NCI-H460 (cell line): ENCODE measurements at regions not wholly inside any gene's neighbourhood (a gene's known extent, or its start where the extent isn't known, plus 50 kb on each side); places are given as distances from the start of the nearest gene placed in this dataset.
"Not testable (repeated sequence)": the region's sequence is repeated elsewhere in the genome, so short reads cannot be mapped to it uniquely, and the experiment has no call there.

Experiments used
- DNase-seq: peaks from one replicate; pipeline ENCODE4 v3.0.0-alpha.2; 2016; ENCODE audit warnings: low read depth; ENCODE audit errors: extremely low read depth

DNA sequence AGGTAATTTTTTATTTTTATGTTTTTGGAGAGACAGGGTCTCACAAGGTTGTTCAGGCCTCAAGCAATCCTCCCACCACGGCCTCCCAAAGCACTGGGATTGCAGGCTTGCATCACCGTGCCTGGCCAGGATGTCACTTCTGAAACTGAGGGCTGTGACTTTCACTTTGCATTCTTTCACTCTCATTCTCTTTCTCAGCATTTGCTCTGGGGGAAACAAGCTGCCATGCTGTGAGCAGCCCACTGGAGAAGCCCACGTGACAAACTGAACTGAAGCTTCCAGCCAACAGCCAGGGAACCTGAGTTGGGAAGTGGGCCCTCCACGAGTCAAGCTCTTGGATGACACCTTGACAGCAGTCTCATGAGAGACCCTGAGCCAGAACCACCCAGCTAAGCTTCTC, 109.4 kb downstream of the C5orf15 start:
- no peak for DNase-seq

DNA sequence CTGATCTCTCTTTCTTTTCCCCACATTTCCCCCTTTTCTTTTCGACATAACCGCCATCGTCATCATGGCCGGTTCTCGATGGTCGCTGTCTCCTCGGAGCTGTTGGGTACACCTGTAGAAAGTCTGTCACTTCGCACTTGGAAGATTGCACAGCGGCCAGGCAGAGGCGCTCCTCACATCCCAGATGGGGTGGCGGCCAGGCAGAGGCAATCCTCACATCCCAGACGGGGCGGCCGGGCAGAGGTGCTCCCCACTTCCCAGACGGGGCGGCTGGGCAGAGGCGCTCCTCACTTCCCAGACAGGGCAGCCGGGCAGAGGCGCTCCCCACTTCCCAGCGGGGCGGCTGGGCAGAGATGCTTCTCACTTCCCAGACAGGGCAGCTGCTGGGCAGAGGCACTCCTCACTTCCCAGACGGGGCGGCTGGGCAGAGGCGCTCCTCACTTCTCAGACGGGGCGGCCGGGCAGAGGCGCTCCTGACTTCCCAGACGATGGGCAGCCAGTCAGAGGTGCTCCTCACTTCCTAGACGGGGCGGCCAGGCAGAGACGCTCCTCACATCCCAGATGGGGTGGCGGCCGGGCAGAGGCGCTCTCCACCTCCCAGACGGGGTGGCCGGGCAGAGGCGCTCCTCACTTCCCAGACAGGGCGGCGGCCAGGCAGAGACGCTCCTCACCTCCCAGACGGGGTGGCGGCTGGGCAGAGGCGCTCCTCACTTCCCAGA, 110.7 kb downstream of the C5orf15 start:
- not testable (repeated sequence) for DNase-seq

DNA sequence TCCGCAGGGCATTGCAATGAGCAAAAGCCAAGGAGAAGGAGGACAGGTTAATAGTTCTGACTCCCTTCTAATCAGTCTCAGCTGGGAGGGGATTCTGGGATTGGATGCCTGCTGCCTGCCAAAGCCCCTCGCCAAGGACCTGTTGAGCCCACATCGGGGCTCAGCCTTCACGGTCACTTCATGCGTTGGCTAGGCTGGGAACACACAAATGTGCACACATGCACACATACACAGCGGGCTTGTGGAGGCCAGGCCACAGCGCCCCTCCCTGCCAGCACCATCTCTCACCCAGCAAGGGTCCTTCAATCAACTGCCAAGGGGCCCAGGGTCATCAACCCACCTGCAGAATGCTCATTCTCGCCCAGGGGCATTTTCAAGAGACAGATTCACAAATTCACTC, 113.9 kb downstream of the C5orf15 start:
- DNase-seq = no peak

DNA sequence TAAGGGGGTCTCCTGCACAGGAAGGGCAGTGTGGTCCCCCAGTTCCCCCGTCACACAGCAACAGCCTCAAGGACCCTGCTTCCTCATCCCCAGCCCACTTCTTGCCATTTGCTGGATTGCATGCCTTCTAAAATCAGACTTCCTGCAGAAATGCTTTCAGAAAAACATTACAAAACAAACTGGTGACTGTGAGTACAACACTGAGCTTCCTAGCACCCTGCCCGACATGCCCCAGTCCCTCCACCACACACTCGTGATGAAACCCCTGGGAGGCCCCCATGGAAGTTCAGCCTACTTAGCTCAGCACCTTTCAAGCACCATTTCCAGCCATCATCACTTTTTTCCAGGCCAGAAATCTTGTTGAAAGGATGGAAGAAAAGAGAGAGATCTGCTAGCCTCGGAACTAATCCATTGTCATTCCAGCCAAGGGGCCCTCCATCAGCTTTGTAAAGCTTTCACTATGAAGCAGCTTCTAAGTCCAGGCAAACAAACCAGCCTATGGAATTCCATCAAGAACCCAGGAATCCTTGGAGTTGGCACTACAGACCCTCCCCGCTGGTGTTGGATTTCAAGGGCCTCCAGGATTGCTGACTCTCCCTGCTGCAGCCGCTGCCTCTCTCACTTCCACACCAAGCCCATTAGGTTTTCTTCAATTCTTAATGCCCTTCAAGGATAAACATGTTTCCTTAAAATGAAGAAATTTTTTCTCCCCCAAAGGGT, 114.6 kb downstream of the C5orf15 start:
- DNase-seq = no peak

DNA sequence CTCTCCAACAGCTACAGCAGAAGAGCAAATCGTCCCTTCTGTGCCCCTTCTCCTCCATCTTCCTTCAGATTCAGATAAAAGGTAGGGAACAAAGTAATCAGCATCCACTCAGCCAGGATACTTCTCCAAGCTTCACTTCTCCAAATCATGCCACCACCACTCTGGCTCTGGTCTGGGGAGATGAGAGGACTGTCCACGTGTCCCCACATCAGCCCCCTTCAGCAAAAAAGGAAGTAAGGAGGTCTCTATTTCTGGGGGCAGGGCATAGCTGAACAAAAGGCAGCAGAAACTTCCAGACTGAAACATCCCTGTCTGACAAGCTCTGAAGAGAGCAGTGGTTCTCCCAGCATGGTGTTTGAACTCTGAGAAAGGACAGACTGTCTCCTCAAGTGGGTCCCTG, 116.9 kb downstream of the C5orf15 start:
- no peak for DNase-seq

DNA sequence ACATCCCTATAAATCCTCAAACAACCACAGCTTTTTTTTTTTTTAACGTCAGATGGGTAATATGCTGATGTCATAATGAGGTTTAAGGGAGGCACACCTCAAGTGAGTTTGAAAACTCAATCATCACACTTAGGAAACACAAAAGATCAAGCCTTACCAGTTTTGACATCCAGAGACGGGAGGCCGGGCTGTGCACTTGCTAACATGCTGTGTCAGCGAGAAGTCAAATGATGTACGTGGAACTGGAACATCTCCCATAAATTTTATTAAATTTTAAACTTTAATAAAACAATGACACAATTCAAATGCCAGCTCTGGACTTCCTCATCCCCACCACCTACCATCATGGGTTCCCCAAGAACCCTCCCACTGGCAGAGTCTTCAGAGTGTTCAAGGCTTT, 117.6 kb downstream of the C5orf15 start:
- no peak for DNase-seq

DNA sequence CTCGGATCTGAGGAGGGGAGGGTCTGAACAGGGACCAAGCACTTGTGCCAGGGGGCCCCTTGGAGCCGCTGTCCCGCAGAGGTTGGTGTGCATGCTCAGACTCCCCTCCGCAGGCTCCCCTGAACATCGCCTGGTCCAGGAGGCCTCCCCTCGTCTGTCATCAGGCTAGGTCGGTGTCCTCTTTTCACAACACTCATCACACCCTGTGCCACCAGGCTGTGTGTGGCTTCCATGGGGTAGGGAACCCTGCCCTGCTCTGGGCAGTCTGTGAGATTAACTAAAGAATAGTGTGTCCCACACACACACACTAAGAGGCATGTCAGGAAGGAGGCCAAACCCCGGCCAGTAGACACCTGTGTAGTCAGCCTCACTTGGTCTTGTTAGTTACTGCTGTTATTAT, 119.3 kb downstream of the C5orf15 start:
- no peak for DNase-seq

DNA sequence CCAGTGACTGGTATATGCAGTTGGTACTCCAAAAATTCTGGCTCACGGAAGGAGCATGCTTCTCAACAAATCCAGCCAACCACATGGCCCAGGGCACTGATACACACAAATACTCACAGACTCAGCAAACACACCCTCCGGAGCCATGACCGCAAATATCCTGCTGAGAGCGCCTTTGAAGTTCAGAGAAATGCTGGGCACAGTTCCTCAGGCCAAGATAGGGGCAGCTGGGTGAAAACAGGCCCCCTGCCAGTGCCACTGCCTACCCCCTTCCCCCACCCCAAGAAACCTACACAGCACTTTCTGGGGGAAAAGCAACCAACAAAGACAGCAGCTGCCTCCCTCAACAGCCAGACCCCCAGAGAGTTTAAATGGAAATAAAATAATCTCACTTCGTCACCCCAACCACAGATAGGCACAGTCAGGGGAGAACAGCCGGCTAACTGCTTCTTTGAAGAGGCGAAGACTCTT, 120.0 kb downstream of the C5orf15 start:
- DNase-seq = no peak

DNA sequence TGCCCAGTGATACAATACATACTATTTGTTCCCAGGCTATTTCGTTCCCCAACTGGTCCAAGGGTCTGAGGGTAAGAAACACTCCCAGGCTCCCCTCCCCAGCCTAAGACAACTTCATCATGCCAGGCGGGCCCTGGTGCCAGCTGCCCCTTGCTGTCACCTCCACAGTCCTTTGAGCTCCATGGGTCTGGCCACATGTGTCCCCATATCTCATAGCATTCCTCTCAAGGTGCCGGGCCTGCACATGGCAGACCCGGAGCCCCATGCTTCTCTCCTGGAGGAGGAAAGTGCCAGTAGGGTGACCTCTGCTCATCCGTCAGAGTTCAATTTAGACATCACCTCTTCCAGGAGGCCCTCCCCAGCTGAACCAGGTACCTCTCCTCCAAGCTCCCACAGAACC, 120.5 kb downstream of the C5orf15 start:
- no peak for DNase-seq

DNA sequence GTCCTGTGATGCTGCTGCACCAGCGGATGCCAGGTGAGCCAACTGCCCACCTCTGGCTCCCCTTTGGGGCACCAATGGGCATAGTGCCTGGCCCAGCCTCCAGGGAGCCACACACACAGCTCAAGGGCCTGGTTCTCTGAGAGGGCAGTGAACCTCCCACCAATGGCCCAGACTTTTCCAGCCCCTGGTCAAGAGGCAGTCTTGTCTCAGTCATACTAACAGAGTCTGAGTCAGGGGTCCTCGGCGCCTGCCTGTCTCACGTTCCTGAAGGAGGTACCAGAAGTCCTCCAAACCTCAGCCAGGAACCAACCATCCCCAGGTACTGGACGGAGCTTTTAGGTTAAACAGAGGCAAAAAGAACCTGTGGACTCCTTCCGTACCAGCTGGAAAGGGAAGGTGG, 121.1 kb downstream of the C5orf15 start:
- no peak for DNase-seq

DNA sequence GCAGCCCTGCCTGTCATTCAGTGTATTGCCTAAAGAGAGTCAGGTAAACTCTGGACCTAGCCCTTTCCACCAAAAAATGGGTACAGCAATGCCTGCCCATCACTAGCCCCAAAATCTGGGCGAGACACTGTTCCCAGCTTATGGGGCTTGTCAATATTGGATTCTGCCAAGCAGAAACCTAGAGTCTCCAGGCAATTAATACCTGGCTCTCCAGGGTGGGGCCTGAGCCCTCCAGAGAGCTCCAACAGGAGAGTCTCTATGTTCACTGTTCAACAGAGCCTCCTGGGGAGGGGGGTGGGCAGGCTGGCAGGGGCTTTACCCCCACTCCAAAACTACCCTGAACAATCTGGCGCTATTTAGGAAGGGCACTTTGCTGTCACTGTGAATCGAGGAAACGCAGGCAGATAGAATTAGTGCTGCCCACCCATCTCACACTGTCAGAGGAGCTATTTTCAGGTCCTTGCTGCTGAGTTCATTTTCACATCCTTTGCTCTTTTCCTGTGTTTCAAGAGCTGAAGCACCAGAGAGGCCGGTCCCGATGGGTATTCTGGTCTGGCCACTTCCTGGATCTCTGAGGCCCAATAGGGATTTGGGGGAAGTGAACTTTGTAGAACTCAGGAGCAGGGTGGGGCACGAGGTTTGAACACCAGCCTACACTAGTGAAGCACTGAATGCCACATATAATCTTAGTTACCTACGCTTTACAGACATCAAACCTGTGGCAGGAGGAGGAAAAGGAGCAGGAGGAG, 121.8 kb downstream of the C5orf15 start:
- DNase-seq = no peak

DNA sequence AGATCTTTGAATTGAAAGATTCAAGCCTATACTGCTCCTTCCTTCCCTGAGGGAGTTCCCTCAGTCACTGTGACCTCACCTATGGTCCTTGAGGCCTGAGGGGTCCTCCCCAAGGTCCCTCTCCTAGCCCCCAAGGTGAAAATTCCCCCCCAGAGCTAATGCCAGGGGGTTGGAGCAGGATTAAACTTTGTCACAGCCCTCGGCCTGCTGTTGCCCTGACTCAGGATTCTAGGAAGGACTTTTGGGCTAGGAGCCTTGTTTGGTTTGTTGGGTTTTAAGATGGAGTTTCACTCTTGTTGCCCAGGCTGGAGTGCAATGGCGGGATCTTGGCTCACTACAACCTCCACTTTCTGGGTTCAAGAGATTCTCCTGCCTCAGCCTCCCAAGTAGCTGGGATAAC, 123.2 kb downstream of the C5orf15 start:
- DNase-seq = no peak

DNA sequence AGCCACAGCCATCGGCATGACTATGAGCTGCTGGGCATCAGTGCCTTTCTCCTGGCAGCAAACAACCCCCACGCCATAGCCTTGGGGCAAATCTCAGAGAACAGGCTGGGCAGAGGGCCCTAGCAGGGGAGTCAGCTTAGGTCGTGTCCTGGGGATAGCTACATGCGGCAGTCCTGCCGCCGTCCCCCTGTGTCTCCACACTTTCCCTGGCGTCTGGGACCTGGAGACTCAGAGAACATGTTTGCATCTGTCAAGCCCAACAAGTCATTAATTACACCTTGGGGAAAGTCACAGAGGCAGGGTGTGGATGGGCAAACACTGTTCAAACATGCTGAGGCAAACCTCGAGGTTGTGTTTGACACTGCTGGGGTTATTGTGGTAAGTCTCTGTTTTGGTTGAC, 123.6 kb downstream of the C5orf15 start:
- no peak for DNase-seq

DNA sequence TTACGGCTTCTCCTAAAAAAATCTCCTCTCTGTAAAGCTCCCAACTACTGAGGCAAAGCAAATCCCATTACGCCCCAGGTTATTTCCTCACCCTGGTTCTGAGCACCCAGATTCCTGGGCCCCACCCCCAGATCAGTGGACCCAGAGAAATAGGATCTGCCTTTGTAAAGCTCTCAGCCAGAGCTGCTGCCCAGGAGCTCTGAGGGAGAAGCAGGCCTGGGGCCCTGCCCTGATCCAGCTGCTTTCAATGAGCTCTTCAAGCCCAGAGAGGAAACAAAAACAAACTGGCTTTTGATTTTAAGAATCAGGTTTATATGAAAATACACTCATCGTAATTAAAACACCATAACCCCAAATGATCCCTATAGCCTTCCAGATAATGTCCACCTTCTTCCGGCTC, 124.5 kb downstream of the C5orf15 start:
- no peak for DNase-seq

DNA sequence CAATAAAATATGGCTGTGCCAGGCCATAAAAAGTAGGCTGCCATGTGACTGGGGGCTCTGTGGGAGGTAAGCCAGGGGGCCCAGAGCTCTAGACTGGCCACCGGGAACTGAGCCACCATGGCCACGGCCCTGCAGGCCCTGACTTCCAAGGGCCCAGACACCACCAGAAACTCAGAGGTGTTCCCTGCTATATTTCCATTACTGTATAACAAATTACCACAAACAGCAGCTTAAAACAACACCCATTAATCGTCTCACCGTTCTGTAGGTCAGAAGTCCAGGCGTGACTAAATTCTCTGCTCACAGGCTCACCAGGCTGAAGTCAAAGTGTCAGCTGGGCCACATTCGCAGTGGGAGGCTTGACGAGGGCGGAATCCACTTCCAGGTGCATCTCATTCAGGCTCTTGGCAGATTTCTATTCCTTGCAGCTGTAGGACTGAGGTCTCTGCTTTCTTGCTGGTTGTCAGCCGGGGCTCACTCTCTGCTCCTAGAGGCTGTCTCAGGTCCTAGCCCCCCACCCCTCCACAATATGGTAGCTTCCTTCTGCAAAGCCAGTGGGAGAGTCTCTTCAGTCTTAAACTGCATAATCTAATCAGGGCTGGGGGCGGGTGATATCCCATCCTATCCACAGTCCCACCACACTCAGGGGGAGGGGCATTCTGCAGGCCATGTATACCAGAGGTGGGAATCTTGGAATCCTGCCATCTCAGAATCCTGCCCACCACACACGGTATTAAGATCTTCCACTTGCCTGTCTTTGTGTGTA, 125.4 kb downstream of the C5orf15 start:
- DNase-seq = no peak

DNA sequence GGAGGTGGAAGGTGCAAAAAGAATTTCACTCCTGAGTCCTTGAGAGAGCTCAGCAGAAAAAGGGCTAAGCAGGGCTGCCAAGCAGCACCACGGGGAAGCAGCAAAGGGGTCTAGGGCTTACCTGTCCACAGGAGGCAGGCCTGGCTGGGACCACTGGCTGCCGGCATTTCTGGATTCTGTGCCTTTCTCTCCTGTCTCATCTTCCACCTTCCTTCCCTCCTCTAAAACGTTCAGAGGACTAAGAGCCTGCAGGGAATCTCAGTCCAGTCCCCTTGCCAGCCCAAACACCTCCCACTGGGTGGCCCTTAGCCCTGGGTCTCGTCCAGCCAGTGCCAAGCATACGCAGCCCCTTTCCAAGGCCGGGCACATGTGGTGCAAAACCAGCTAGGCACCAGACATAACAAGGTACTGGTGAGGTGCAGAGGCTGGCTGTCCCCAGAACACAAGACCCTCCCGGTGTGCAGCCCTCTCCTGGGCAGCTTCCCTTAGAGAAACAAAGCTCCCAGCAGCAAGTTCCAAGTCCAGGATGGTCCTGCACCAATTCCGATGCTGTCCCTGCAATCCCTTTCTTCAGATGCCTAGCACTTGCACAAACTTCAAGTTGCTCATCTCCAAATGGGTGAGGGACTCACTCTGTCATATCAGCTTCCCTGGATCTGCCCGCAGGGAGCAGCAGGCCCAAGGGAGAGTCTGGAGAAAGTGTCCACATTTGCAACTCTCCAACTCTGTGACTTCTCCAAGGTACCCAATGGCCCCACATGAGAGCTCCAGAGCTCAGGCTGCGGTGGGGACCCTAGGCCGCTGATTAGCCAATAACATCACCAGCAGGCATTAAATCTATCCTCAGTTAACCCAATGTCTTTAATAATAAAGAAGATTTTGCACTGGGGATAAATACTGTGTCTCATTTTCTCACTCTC, 126.3 kb downstream of the C5orf15 start:
- no peak for DNase-seq

DNA sequence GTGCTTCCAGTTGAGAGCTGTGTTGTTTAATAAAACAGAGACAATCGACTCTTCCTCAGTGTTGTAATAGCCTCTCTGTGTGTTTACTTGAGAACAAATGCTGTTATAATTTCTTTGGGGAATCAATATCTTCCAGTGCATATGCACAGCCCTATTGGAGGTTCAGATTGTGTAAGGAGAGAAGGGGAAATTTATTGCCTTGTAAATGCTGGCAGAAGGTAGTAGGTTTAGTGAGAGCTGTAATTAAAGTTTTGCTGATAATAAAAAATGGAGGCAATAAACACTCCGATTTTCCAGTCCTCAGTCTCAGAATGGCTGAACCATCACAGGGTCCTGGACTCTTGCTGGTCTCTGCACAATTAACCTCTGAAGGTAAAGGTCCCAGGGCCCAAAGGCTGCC, 128.3 kb downstream of the C5orf15 start:
- DNase-seq = no peak

DNA sequence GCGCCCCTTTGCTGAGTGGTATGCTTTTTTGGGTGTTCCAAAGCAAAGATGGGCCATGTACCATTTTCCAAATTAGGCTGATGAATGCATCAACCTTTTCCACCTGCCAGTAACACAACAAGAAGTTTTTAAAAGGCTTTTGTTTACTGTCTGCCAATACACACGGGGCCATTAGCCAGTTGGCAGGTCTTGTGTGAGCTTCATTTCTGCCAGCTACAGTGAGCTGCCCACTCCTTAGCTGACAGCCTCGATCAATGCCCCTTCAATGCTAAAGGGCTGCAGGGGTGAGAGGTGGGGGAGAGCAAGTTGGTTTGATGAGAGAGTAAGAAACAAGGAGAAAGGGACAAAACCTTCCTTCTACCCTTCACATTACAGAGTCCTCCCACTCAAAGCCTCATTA, 128.7 kb downstream of the C5orf15 start:
- DNase-seq = no peak

DNA sequence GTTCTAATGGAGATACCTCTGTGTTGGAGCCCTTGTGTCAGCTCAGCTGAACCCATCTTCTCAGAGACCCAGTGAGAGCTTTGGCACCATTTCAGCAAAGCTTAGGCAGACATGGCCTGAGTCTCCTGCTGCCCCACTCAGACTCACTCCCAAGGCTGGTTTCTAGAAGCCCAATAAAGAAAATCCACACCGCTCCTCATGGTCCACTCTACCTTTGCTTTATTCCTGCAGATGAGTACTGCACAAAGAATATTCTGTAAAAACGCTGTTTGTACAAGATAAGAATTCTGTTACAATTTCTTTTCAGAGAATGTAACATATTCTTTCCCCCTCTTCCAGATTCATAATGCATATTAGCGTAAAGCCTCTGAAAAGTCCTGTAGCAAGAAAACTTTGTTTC, 129.3 kb downstream of the C5orf15 start:
- no peak for DNase-seq

DNA sequence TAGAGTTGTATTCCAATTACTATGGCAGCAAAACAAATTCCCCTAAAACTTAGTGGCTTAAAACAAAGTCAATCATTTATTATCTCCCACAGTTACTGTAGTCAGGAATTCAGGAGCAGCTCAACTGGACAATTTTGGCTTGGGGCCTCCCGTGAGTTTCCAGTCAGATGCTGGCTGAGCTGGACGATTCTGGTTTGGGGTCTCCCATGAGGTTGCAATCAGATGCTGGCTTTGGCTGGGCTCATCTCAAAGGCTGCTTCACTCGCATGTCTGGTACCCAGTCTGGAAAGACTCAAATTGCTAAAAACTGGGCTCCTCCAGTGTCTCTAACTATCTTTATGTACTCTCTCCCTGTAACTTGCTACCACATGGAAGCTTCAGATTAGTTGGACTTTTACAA, 130.1 kb downstream of the C5orf15 start:
- no peak for DNase-seq
